ENCODE measurements at regions not wholly inside any gene's neighbourhood (a gene's known extent, or its start where the extent isn't known, plus 50 kb on each side); places are given as distances from the start of the nearest gene placed in this dataset.

DNA sequence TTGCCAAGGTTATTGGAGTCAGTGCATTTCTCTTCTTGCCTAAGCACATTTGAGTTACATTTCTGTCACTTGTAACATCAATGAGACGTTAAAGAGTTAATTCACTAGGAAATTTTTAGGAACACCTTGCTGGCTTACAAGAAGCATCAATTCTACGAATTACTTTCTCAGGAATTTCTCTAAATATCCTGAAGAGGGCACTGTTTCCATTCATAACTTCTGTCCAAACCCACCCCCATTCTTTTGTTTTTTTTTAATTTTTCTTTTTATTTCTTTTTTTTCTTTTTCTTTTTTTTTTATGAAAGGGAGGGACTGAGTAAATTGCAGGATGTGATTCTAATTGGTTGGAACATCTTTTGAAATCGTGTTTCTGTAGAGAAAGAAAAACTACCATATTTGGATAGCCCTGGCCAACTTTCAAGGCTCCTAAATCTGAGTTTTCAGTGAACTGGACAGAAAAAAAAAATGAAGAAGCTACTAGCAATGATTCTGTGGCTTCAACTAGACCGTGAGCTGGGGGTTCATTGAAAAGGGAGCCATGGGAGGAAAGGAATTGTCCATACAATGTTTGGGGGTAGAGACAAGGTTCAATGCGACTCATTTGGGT lies 285.3 kb downstream of the DAD1 start:
- DNase-seq (ENCODE audit: low read depth) = peak; percentile 61

GRCh38 chr14:22300646-22301045 lies 288.4 kb downstream of the DAD1 start:
- TF ChIP-seq, protein P1, sequence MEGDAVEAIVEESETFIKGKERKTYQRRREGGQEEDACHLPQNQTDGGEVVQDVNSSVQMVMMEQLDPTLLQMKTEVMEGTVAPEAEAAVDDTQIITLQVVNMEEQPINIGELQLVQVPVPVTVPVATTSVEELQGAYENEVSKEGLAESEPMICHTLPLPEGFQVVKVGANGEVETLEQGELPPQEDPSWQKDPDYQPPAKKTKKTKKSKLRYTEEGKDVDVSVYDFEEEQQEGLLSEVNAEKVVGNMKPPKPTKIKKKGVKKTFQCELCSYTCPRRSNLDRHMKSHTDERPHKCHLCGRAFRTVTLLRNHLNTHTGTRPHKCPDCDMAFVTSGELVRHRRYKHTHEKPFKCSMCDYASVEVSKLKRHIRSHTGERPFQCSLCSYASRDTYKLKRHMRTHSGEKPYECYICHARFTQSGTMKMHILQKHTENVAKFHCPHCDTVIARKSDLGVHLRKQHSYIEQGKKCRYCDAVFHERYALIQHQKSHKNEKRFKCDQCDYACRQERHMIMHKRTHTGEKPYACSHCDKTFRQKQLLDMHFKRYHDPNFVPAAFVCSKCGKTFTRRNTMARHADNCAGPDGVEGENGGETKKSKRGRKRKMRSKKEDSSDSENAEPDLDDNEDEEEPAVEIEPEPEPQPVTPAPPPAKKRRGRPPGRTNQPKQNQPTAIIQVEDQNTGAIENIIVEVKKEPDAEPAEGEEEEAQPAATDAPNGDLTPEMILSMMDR (conservative IDR thresholded peaks at IDR 0.05; ENCODE audit: low read depth, low read length) = no peak
- DNase-seq (ENCODE audit: low read depth) = peak; percentile 64
- no peak overlapping the region for H3K4me3 ChIP-seq (ENCODE audit: low read depth, low read length)

More for the DNA sequence above, 285.3 kb downstream of the DAD1 start:
- TF ChIP-seq, protein P1 (conservative IDR thresholded peaks at IDR 0.05; ENCODE audit: low read depth, low read length) = peak; percentile 55
- H3K4me3 ChIP-seq (ENCODE audit: low read depth, low read length) = no peak overlapping the region

DNA sequence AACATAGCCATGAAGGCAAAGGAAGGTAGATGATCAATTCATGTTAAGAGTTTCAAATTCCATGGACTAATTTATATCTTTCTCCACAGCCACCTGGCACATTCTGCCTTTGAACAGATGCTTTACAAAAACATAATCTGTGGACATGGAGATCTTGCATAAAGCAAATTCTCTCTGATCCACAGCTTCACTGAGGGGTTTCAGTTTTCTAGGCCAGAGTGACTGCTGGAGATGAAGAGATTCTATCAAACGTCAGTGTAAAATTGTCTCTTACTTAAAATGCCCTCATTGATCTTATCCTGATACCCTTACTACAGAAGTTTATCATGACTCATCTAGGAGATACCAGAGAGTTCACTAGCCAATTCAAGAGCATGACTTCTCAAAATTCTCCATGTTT lies 291.6 kb downstream of the DAD1 start:
- H3K4me3 ChIP-seq (ENCODE audit: low read depth, low read length) = no peak overlapping the region
- DNase-seq (ENCODE audit: low read depth) = no peak
- TF ChIP-seq, protein P1 (conservative IDR thresholded peaks at IDR 0.05; ENCODE audit: low read depth, low read length) = no peak

DNA sequence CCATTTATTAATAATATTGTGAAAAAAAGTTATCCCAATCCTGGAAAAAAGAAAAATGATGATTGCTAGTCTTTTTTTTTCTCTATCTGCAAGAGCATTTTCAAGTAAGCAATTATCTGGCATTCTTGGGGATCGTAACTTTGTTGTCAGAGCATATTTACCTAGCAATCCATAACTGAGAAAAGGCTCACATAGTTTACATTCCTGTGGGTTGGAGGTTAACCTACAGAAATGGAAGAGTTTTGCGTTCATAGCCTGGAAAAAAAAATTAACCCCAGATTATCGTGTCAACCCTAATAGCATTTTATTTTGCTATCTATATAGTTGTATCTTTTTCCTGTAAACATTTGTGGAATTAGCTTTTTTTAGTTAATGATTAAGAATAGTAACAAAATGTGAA lies 292.3 kb downstream of the DAD1 start:
- no peak overlapping the region for H3K4me3 ChIP-seq (ENCODE audit: low read depth, low read length)
- TF ChIP-seq, protein P1 (conservative IDR thresholded peaks at IDR 0.05; ENCODE audit: low read depth, low read length) = no peak
- peak; percentile 90 for DNase-seq (ENCODE audit: low read depth)

GRCh38 chr14:22296088-22296487 lies 292.9 kb downstream of the DAD1 start:
- TF ChIP-seq, protein P1 (conservative IDR thresholded peaks at IDR 0.05; ENCODE audit: low read depth, low read length) = no peak

DNA sequence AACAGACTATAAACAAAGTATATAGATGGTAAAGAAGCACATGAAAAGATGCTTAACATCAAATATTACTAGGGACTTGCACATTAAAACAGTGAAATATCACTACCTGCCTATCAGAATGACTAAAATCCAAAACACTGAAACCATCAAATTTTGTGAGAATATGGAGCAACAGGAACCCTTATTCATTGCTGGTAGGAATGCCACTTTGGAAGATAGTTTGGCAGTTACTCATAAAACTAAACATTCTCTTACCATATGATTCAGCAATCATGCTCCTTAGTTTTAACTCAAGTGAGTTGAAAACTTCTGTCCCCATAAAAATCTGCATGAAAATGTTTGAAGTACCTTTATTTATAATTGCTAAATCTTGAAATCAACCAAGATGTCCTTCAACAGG lies 297.6 kb downstream of the DAD1 start:
- H3K4me3 ChIP-seq (ENCODE audit: low read depth, low read length) = no peak overlapping the region
- DNase-seq (ENCODE audit: low read depth) = peak; percentile 67
- TF ChIP-seq, protein P1 (conservative IDR thresholded peaks at IDR 0.05; ENCODE audit: low read depth, low read length) = no peak

More at GRCh38 chr14:22296088-22296487, 292.9 kb downstream of the DAD1 start:
- DNase-seq (ENCODE audit: low read depth) = no peak
- no peak overlapping the region for H3K4me3 ChIP-seq (ENCODE audit: low read depth, low read length)

GRCh38 chr14:22289570-22289969 lies 299.5 kb downstream of the DAD1 start:
- H3K4me3 ChIP-seq (ENCODE audit: low read depth, low read length) = no peak overlapping the region
- TF ChIP-seq, protein P1 (conservative IDR thresholded peaks at IDR 0.05; ENCODE audit: low read depth, low read length) = no peak
- DNase-seq (ENCODE audit: low read depth) = no peak

Data from choroid plexus epithelial cell (primary cell).